SU-DHL-6 (cell line): ENCODE measurements at regions not wholly inside any gene's neighbourhood (a gene's known extent, or its start where the extent isn't known, plus 50 kb on each side); places are given as distances from the start of the nearest gene placed in this dataset.

Experiments used
- H2AFZ ChIP-seq: fragments of 200-600 bp; sonication (generic); 2 replicates; pipeline ENCODE4 v1.6.1; 2014; ENCODE audit warnings: low read depth, mild to moderate bottlenecking, moderate library complexity, mixed read lengths, antibody characterized with exemption, low read length; ENCODE audit not compliant: severe bottlenecking
- H3F3A ChIP-seq: fragments of 200-600 bp; shearing (Covaris generic); 2 replicates; pipeline ENCODE4 v1.6.0; 2016; ENCODE audit warnings: antibody characterized with exemption, mild to moderate bottlenecking; ENCODE audit not compliant: insufficient read depth
- H3K27ac ChIP-seq: fragments of 200-600 bp; sonication (generic); 2 replicates; pipeline ENCODE4 v1.5.1; 2016; ENCODE audit warnings: low read depth, mild to moderate bottlenecking, low read length, moderate library complexity, mixed read lengths
- H3K27me3 ChIP-seq: fragments of 200-600 bp; sonication (generic), shearing (Covaris generic); 2 replicates; pipeline ENCODE4 v1.6.0; 2014; ENCODE audit warnings: mild to moderate bottlenecking, low read length
- H3K36me3 ChIP-seq: fragments of 200-600 bp; sonication (generic); 2 replicates; pipeline ENCODE4 v1.6.1; 2014; ENCODE audit warnings: mild to moderate bottlenecking, low read length, mixed read lengths
- H3K4me2 ChIP-seq: fragments of 300-600, 200-600 bp; shearing (Covaris generic), sonication (generic); 2 replicates; pipeline ENCODE4 v1.6.0; 2014; ENCODE audit warnings: low read length, low read depth, mild to moderate bottlenecking; ENCODE audit not compliant: poor library complexity, severe bottlenecking
- H3K4me3 ChIP-seq: fragments of 200-600 bp; sonication (generic); 2 replicates; pipeline ENCODE4 v1.5.1; 2014; ENCODE audit warnings: antibody characterized with exemption, low read length, mild to moderate bottlenecking, mixed read lengths; ENCODE audit not compliant: insufficient read depth, poor library complexity, severe bottlenecking
- H3K79me2 ChIP-seq: fragments of 200-600 bp; sonication (generic); 2 replicates; pipeline ENCODE4 v1.6.1; 2014; ENCODE audit warnings: mild to moderate bottlenecking, low read length, moderate library complexity; ENCODE audit not compliant: insufficient read depth
- H3K9ac ChIP-seq: fragments of 200-600 bp; sonication (generic); 2 replicates; pipeline ENCODE4 v1.7.0; 2014; ENCODE audit warnings: mild to moderate bottlenecking, low read length
- H3K9me2 ChIP-seq: fragments of 200-600 bp; sonication (generic); replicated peaks from 2 replicates; pipeline ENCODE4 v1.6.1; 2014; ENCODE audit warnings: low read length; ENCODE audit not compliant: insufficient read depth
- H3K9me3 ChIP-seq: fragments of 200-600 bp; sonication (generic); 2 replicates; pipeline ENCODE4 v1.6.1; 2014; ENCODE audit warnings: low read length, mixed read lengths; ENCODE audit not compliant: insufficient read depth
- H4K20me1 ChIP-seq: fragments of 200-600 bp; sonication (generic); 2 replicates; pipeline ENCODE4 v1.6.1; 2014; ENCODE audit warnings: low read depth, mild to moderate bottlenecking, antibody characterized with exemption, low read length, moderate library complexity, mixed read lengths
- EZH2phosphoT487 ChIP-seq: fragments of 200-600 bp; sonication (generic), shearing (Covaris generic); conservative IDR thresholded peaks from 2 replicates; pipeline ENCODE4 v1.6.1; 2018; ENCODE audit warnings: mild to moderate bottlenecking, antibody characterized with exemption, low read length, moderate library complexity, mixed read lengths
- TF ChIP-seq, protein P1 (sequence below): fragments of 200-600 bp; sonication (generic); IDR thresholded peaks from one replicate; pipeline ENCODE4 v1.5.1; 2017; ENCODE audit warnings: antibody characterized with exemption, mild to moderate bottlenecking, low read length, moderate library complexity; ENCODE audit not compliant: insufficient read depth, poor library complexity, severe bottlenecking

DNA sequence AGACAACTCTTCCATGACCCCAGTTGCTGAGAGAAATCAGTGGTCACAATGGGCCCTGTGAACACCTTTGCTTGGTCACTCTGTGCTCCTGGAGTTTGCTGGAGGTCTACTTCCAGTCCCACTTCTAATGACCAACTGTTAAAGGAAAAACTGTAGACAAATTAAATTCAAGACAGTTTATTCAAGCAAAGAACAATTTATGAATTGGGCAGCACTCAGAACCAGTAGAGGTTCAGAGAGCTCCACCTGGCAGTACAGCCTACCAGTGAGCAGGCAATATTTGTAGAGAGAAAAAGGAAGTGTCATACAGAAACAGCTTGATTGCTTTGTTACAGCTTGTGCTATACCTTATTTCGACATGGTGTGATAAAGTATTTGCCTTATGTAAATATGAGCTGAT, 116.5 kb downstream of the HS3ST3B1 start:
- Histone ChIP-seq H3K79me2 (no peaks in the 10 kb centered on the region), H3K9ac (no peak overlapping the region), H4K20me1 (no peaks in the 10 kb centered on the region), H2AFZ (no peak overlapping the region), H3K4me2 (no peak overlapping the region), H3K9me2 (no peaks in the 10 kb centered on the region), H3K36me3 (no peaks in the 10 kb centered on the region), H3K4me3 (no peak overlapping the region), H3K27me3 (no peaks in the 10 kb centered on the region), H3K9me3 (no peaks in the 10 kb centered on the region), H3K27ac (no peak overlapping the region), H3F3A (no peaks in the 10 kb centered on the region)
- no peak for TF ChIP-seq EZH2phosphoT487
- TF ChIP-seq, protein P1, sequence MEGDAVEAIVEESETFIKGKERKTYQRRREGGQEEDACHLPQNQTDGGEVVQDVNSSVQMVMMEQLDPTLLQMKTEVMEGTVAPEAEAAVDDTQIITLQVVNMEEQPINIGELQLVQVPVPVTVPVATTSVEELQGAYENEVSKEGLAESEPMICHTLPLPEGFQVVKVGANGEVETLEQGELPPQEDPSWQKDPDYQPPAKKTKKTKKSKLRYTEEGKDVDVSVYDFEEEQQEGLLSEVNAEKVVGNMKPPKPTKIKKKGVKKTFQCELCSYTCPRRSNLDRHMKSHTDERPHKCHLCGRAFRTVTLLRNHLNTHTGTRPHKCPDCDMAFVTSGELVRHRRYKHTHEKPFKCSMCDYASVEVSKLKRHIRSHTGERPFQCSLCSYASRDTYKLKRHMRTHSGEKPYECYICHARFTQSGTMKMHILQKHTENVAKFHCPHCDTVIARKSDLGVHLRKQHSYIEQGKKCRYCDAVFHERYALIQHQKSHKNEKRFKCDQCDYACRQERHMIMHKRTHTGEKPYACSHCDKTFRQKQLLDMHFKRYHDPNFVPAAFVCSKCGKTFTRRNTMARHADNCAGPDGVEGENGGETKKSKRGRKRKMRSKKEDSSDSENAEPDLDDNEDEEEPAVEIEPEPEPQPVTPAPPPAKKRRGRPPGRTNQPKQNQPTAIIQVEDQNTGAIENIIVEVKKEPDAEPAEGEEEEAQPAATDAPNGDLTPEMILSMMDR = no peak

DNA sequence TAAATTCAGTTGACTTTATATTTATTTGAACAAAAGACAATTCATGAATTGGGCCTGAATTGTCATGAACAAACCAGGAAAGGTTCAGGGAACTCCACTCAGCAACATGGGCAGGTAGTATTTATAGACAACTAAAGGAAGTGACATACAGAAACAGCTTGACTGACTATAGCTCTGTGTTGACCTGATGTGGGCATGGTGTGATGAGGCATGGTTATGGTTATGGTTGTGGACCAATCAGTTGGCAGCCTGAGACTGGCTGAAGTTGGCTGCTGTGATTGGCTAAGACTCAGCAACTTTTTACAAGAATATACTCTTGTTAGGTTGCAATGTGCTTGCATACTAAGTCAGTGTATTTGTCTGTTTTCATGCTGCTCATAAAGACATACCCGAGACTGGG, 108.4 kb downstream of the HS3ST3B1 start:
- no peaks in the 10 kb centered on the region for H3K9me2 ChIP-seq
- H2AFZ ChIP-seq = no peak overlapping the region
- H3K4me3 ChIP-seq = no peak overlapping the region
- no peaks in the 10 kb centered on the region for H3K9me3 ChIP-seq
- H3F3A ChIP-seq = no peaks in the 10 kb centered on the region
- TF ChIP-seq, protein P1 = no peak
- TF ChIP-seq EZH2phosphoT487 = no peak
- H3K79me2 ChIP-seq = no peaks in the 10 kb centered on the region
- no peaks in the 10 kb centered on the region for H3K36me3 ChIP-seq
- no peaks in the 10 kb centered on the region for H4K20me1 ChIP-seq
- H3K27me3 ChIP-seq = no peaks in the 10 kb centered on the region
- no peak overlapping the region for H3K27ac ChIP-seq
- H3K4me2 ChIP-seq = no peak overlapping the region
- H3K9ac ChIP-seq = no peak overlapping the region

DNA sequence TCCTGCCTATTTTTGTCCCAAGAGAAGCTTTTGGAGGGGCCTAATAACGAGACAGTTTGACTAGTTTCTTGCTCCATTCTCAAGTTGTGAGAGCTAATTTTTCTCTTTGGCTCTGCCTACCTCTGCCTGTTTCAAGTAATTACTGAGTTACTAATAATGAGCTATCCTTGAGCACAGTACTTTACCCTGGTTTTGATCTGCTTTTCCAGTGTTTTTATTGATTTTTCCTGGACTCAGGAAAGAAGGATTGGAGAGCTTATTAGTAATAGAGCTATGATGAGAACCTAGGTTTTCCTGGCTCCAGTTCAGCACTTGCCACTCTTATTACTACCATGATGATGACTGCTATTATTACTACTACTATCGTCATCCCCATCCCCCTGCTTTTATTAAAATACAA, 106.7 kb downstream of the HS3ST3B1 start:
- H3K4me3 ChIP-seq = no peak overlapping the region
- no peaks in the 10 kb centered on the region for H3F3A ChIP-seq
- H3K27me3 ChIP-seq = no peaks in the 10 kb centered on the region
- H3K4me2 ChIP-seq = no peak overlapping the region
- H3K27ac ChIP-seq = no peak overlapping the region
- H2AFZ ChIP-seq = no peak overlapping the region
- no peaks in the 10 kb centered on the region for H3K36me3 ChIP-seq
- no peaks in the 10 kb centered on the region for H3K9me3 ChIP-seq
- no peak for TF ChIP-seq EZH2phosphoT487
- TF ChIP-seq, protein P1 = no peak
- no peaks in the 10 kb centered on the region for H3K79me2 ChIP-seq
- no peaks in the 10 kb centered on the region for H3K9me2 ChIP-seq
- no peak overlapping the region for H3K9ac ChIP-seq
- H4K20me1 ChIP-seq = no peaks in the 10 kb centered on the region
